ENCODE measurements at regions not wholly inside any gene's neighbourhood (a gene's known extent, or its start where the extent isn't known, plus 50 kb on each side); places are given as distances from the start of the nearest gene placed in this dataset.

GRCh38 chr3:73808862-73809509 is 184.2 kb upstream of the PDZRN3 start:
- TF ChIP-seq POLR2A (IDR thresholded peaks at IDR 0.05; ENCODE audit: low read length), result no peak
- no peak for TF ChIP-seq GATA1 (IDR thresholded peaks at IDR 0.05; ENCODE audit: low read depth, low read length)
